Omental fat pad (tissue), 3 donors: ENCODE measurements at regions not wholly inside any gene's neighbourhood (a gene's known extent, or its start where the extent isn't known, plus 50 kb on each side); places are given as distances from the start of the nearest gene placed in this dataset.

Source experiments
- ATAC-seq: fragments of 150-250 bp; one replicate; pipeline ENCODE4 v1.9.1; 2016; ENCODE audit warnings: mild to moderate bottlenecking, moderate library complexity; ENCODE audit not compliant: low FRiP score
- DNase-seq: peaks from one replicate; pipeline ENCODE4 v3.0.0-alpha.2; 2019; ENCODE audit warnings: low spot score
- TF ChIP-seq, protein P1 (sequence below), 3 donors: fragments of 450-650 bp; IDR thresholded peaks; one replicate each; pipeline ENCODE4 v1.5.1; 2016 to 2017; ENCODE audit warnings: antibody characterized with exemption in 3 of 3, mild to moderate bottlenecking in 3 of 3, moderate library complexity in 2 of 3

DNA sequence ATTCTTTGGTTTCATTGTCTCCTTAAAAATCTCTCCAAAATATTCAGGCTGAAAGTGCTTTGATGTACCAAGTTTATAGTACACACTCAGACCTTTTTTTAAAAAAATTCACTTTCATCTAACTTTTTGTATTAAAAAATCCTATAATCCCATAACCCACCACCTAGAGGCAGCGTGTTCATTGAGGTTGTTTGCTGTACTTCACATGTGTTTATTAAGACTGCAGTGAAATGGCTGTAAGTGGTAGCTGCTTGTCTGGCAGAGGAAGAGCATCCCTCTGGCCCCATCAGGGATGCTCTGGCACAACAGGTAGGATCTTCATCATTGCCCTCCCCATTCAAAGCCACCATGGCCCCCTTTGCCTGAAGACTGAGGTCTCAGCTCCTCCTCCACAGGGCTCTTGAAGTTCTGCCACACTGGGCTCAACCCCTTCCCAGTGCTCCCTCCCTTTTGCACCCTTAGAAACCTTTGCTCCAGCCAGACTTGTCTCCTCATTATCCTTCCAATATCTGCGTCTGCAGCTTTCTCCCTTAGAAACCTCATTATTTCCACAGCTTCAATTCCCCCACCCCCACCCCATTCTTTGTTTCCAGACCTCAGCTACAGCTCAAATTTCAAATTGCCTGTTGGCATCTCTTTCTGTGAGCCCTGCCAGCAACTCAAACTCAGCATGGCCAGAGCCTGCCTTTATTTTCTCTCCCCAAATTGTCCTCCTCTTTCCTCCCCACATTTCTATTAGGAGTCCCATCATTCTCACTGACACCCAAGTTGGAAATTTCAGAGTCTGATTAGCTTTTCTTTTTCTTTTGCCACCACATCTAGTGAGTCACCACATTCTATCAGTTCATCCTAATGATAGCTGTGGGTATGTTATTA, 369.6 kb upstream of the USP24 start:
- DNase-seq (no peak), ATAC-seq (peak; percentile 56)
- TF ChIP-seq, protein P1, sequence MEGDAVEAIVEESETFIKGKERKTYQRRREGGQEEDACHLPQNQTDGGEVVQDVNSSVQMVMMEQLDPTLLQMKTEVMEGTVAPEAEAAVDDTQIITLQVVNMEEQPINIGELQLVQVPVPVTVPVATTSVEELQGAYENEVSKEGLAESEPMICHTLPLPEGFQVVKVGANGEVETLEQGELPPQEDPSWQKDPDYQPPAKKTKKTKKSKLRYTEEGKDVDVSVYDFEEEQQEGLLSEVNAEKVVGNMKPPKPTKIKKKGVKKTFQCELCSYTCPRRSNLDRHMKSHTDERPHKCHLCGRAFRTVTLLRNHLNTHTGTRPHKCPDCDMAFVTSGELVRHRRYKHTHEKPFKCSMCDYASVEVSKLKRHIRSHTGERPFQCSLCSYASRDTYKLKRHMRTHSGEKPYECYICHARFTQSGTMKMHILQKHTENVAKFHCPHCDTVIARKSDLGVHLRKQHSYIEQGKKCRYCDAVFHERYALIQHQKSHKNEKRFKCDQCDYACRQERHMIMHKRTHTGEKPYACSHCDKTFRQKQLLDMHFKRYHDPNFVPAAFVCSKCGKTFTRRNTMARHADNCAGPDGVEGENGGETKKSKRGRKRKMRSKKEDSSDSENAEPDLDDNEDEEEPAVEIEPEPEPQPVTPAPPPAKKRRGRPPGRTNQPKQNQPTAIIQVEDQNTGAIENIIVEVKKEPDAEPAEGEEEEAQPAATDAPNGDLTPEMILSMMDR (IDR thresholded peaks at IDR 0.05), result no peak

- DNase-seq (no peak), ATAC-seq (no peak)
- TF ChIP-seq, protein P1 (IDR thresholded peaks at IDR 0.05), result no peak
Observed at GRCh38 chr1:55582084-55582483, 366.9 kb upstream of the USP24 start.

DNA sequence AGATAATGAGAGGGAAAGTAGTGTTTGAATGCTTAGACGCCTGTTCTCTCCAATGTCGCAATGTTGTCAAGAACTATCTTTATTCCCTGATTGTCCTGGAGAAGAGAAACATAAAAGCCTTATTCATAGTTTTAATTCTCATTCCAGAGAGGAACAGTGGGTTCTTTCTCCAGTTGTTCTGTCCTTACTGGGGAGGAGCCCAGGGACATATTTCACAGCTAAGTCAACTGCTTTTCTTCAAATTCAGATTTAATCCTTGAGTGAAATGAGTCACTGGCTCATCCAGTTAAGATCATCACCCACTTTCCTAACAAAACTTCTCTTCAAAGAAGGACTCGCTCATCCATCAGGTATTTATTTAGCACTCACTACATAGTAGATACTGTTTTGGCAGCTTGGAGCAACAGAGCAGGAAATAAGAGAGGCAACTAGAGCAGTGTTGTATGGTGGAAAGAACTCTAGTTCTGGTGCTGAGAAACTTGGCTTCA, 365.7 kb upstream of the USP24 start:
- ATAC-seq (peak; percentile 63), DNase-seq (no peak)
- TF ChIP-seq, protein P1 (IDR thresholded peaks at IDR 0.05), result no peak

DNA sequence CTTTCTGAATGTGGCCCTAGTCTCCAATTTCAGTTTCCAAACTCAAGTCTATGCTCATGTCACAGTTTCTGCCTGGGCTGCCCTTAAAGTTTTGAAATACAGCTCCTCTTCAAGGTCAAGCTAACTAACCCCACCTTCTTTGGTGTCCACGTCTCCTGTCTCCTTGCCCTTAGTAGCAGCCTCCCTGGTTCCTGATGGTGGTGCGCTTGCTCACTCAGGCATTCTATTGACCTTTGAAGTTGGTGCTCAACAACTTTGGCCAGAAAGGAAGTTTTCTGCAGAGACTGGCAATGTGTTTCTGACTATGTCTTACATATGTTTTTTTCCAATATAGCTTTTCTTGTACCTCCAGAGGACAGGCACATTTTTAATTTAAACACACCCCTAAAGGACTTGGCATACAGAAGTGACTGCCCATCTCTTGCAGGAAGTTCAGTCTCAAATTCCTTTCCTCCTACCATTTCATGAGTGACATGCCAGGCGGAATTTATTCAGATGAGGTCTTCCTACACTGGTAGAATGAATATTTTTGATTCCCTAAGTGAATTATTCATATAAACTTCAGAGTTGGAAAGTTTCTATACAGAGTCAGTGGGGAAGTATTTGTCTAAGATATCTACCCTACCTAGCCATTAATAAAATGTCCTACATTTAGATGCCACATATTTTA, 364.3 kb upstream of the USP24 start:
- DNase-seq (no peak), ATAC-seq (no peak)
- TF ChIP-seq, protein P1 (IDR thresholded peaks at IDR 0.05), result no peak

GRCh38 chr1:55578646-55579045, 363.5 kb upstream of the USP24 start:
- no peak for ATAC-seq
- no peak for DNase-seq
- TF ChIP-seq, protein P1 (IDR thresholded peaks at IDR 0.05), result no peak

DNA sequence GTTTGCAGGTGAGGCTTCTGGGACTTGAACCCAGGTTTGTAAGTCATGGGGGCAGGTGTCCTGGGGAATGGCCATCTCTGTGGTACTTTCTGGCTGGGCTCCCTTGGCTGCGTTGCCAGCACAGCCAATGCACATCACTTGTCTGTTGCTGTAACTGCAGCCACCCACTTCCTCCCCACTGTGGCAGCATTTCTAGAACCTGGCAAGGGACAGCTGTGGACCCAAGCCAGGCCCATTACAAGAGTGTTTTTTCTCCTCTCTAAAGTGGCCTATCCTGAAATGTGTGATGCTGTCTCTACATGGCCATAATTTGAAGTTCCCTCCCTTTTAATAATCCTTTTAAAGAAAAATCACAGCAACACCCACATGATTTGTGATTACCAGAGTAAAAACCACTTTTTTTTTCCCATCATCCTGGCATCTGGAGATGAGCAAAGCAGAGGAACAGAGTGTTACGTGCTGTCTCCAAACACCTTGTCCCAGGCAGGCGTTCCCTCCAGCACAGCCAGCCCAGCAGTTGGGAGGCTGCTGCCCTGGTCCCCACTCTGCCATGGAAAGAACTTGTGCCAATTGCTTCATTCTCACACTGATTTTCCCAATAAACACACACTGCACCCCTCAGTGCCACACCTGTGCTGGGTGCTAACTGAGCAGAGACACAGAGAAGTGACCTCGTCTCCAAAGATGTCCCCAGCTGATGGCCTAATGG, 360.6 kb upstream of the USP24 start:
- DNase-seq, result no peak
- ATAC-seq, result no peak
- TF ChIP-seq, protein P1 (IDR thresholded peaks at IDR 0.05), result no peak
